Naive thymus-derived CD8-positive, alpha-beta T cell (primary cell): ENCODE measurements at regions not wholly inside any gene's neighbourhood (a gene's known extent, or its start where the extent isn't known, plus 50 kb on each side); places are given as distances from the start of the nearest gene placed in this dataset.
"Not testable (repeated sequence)": the region's sequence is repeated elsewhere in the genome, so short reads cannot be mapped to it uniquely, and the experiment has no call there.

Experiments
- ATAC-seq, 2 donors: fragments of 150-1000 bp; cut with Tn5 transposase in 1 of 2; sonication (Bioruptor Pico), chemical (Tn5 transposase) in 1 of 2; 1 replicate in 1 of 2; 2 replicates in 1 of 2; pipeline ENCODE4 v1.10.0; 2021; ENCODE audit warnings: mild to moderate bottlenecking in 2 of 2, moderate library complexity in 2 of 2
- POLR2A ChIA-PET: fragments of 350-600 bp; sonication (Branson Sonifier 250); formaldehyde crosslinking; loops from one replicate; lab custom pipeline; 2021; ENCODE audit warnings: antibody characterized with exemption; lab: Charles Lee
- DNase-seq, 10 donors: peaks; one replicate each; pipeline versions ENCODE4 v3.0.0 to v3.0.0-alpha.2; 2020 to 2022
- H3K27ac Mint-ChIP-seq, 10 donors: one replicate each; pipeline ENCODE4 v1.8.0; 2020 to 2022; ENCODE audit warnings: mild to moderate bottlenecking in 10 of 10, mixed read lengths in 10 of 10, moderate library complexity in 4 of 10, inconsistent platforms in 1 of 10
- H3K27me3 Mint-ChIP-seq, 5 donors: one replicate each; pipeline ENCODE4 v1.8.0; 2021 to 2022; ENCODE audit warnings: mixed read lengths in 5 of 5
- H3K36me3 Mint-ChIP-seq, 3 donors: one replicate each; pipeline ENCODE4 v1.8.0; 2020 to 2022; ENCODE audit warnings: mixed read lengths in 3 of 3, mild to moderate bottlenecking in 2 of 3, inconsistent platforms in 1 of 3
- H3K4me1 Mint-ChIP-seq, 4 donors: one replicate each; pipeline ENCODE4 v1.8.0; 2021 to 2022; ENCODE audit warnings: mixed read lengths in 4 of 4
- H3K4me3 Mint-ChIP-seq, 10 donors: one replicate each; pipeline ENCODE4 v1.8.0; 2020 to 2022; ENCODE audit warnings: mild to moderate bottlenecking in 10 of 10, mixed read lengths in 10 of 10, moderate library complexity in 6 of 10, inconsistent platforms in 1 of 10
- H3K9me3 Mint-ChIP-seq, 9 donors: one replicate each; pipeline ENCODE4 v1.8.0; 2020 to 2022; ENCODE audit warnings: mixed read lengths in 9 of 9, mild to moderate bottlenecking in 3 of 9, inconsistent platforms in 1 of 9, moderate library complexity in 1 of 9

DNA sequence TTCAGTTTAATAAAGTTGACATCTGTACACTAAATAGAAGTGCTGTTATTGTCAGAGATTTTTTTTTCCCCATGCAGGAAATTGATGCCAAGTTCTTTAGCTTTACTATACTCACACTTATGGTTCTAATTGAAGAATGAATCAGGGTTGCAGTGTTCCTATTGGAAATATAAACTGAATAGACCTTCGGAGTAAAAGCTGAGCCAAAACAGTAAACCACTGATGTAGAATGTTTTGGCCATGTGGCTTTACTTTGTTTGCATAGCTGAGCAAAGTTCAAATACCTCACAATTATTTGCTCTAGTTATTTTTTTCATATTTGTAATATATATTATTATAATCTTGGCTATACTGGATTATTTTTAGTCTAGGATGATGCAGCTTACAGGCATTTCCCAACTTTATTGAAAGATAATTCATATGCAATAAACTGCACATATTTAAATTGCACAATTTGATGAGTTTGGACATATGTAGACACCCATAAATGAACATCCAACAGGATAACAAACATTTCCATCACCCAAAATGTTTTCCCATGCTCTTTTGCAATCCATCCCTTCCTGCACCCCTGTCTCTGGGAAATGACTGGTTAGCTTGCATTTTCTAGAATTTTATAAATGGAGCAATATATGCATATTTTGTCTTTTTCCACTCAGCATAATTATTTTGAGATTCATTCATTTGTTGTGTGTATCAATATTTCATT is 105.8 kb upstream of the NOX3 start:
- Mint-ChIP-seq H3K4me1 (no peaks in the 10 kb centered on the region), H3K27me3 (peaks cover 0 to 5% (median 3%) of the 10 kb centered on the region in 5 donors), H3K4me3 (no peak overlapping the region), H3K9me3 (peaks cover 0 to 14% (median 0%) of the 10 kb centered on the region in 9 donors), H3K36me3 (no peaks in the 10 kb centered on the region), H3K27ac (no peak overlapping the region)
- DNase-seq = no peak
- ATAC-seq = no peak
- POLR2A ChIA-PET = interaction anchor here (0.6 kb wide), 1 partner anchor 672 kb away, joined by 3 read pairs; no protein-coding TSS in a partner anchor

DNA sequence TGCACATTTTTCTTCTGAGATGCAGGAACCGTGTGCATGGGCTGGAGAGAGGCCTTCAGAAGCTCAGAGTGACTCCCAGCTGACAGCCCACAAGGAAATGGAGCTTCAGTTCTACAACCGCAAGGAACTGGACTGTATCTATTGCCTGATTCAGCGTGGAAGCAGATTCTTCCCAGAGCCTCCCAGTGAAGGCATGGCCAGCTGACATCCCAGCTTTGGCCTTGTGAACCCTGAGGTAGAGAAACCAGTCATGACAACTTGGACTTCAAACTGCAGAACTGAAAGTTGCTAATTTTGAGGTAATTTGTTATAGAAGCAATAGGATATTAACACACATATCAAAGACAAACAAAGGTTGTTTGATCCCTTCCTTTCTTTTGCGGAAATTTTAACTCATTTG is 94.3 kb upstream of the NOX3 start:
- no peaks in the 10 kb centered on the region for H3K9me3 Mint-ChIP-seq
- H3K27ac Mint-ChIP-seq = no peak overlapping the region
- H3K36me3 Mint-ChIP-seq = no peaks in the 10 kb centered on the region
- H3K4me1 Mint-ChIP-seq = no peaks in the 10 kb centered on the region
- POLR2A ChIA-PET = no interaction called here
- no peaks in the 10 kb centered on the region for H3K27me3 Mint-ChIP-seq
- DNase-seq (no peak), ATAC-seq (no peak)
- H3K4me3 Mint-ChIP-seq = no peak overlapping the region

DNA sequence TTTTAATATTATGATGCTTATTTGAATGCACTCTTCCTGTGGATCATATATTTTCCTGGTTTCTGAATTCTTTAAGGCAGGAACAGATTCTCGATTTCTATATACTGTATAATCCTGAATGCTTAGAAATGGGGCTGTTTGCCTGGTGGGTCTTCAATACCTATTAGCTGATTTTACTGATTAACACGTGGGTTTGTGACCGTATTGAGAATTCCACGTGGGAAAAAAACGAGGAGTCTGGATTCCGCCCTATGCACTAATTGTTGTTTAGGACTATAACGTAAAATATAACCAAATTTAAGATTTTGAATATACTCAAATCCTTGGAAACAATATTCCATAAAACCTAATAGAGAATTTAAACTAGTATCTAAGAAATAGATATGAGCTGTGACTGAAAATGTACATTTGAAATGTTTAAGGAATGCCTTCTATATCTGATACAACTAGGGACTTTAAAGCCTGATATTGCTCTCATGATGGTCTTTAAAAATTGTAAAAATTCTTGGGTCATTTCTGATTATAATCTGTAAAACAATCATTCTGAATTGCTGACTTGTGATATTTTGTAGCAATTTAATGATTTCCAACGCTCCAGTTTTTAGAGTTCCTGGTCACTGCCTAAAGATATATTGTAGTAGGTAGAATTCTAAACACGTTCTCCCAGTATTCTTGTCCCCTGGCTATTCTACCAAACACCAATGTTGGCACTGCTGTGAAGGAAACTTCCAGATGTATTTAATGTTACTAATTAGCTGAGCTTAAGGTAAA is 93.6 kb upstream of the NOX3 start:
- no peak for DNase-seq
- Mint-ChIP-seq H3K27ac (no peak overlapping the region), H3K27me3 (no peaks in the 10 kb centered on the region), H3K4me1 (no peaks in the 10 kb centered on the region), H3K36me3 (no peaks in the 10 kb centered on the region), H3K4me3 (no peak overlapping the region), H3K9me3 (no peaks in the 10 kb centered on the region)
- POLR2A ChIA-PET = no interaction called here
- ATAC-seq = no peak

DNA sequence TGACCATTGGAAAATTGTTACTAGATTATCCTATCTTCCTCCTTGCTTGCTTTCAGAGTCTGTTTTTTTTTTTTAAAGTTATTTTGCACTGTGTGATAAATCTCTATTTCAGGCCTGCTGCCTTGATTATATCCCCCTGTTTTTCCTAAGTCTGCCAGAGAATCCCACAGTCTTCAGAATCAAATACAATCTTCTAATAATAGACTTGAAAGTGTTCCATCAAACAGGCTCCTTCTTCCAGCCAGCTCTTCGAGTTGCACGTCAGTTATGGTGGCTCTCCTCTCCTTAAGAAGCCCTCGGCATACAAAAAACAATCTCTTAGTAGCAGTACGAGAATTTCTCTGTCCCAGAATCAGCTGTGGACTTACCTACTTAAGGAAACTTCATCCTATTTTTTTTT is 92.9 kb upstream of the NOX3 start:
- Mint-ChIP-seq H3K27me3 (no peaks in the 10 kb centered on the region), H3K9me3 (no peaks in the 10 kb centered on the region), H3K36me3 (no peaks in the 10 kb centered on the region), H3K4me3 (no peak overlapping the region), H3K4me1 (peaks cover 0 to 3% (median 2%) of the 10 kb centered on the region in 4 donors), H3K27ac (no peak overlapping the region)
- POLR2A ChIA-PET = no interaction called here
- ATAC-seq = no peak
- DNase-seq = no peak

DNA sequence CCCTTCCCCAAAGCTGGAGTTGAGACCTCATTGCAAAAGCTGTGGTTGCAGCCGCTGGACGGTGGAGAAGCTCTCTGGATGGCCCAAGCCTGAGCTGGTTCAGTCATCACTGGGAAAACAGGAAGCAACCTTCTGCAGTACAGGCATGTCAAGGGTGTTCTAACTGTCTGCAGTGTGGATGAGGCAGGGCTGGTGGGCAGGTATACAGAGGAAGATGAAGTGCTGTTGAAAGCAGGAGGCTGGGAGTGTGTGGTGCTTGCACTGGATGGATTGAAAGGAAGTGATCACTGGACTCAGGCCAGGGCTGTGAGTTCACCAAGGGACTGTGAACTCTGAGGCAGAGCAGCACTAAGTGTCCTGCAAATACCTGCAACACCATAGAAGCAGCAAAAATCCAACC is 89.0 kb upstream of the NOX3 start:
- POLR2A ChIA-PET = no interaction called here
- no peaks in the 10 kb centered on the region for H3K36me3 Mint-ChIP-seq
- H3K27ac Mint-ChIP-seq = peak overlapping the region in 1 of 10 donors; percentile 6
- H3K4me3 Mint-ChIP-seq = no peak overlapping the region
- H3K9me3 Mint-ChIP-seq = no peaks in the 10 kb centered on the region
- peaks cover 0 to 8% (median 7%) of the 10 kb centered on the region in 4 donors for H3K4me1 Mint-ChIP-seq
- peaks cover 0 to 14% (median 0%) of the 10 kb centered on the region in 5 donors for H3K27me3 Mint-ChIP-seq
- ATAC-seq (no peak), DNase-seq (no peak)

DNA sequence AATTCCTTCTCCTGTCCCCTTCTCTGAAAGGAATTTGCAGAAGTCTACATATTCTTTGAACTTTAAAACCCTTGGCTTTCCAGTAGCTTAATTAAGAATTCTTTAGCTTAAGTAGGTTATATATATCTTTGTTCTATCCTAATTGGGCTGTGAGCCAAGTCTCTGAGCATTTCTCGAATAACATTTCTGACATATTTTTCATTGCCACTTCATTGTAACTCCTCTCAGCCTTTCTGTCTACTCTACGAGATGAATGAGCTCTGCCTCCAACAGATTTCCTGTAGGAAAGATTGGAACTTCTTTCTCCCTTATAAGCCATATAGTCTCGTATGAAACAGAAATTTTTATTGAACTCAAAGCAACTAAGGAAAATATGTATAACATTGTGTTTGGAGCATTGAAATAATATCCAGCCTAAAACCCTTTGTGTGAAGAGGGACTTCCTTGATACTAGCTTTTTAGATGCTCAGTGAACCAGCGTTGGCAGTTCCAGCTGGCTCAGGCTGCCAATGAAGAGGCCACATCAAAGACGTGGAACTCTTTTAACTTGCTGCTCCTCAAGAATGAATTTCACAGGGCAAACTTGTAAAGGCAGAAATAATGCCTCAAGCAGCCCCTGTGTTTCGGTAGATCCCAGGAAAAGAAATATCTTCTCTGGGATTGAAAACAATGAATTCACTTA is 87.7 kb upstream of the NOX3 start:
- peaks cover 0 to 17% (median 0%) of the 10 kb centered on the region in 5 donors for H3K27me3 Mint-ChIP-seq
- ATAC-seq (no peak), DNase-seq (peak in 1 of 10 donors; percentile 9)
- peak overlapping the region in 2 of 10 donors; percentile 6 to 51 for H3K27ac Mint-ChIP-seq
- peaks cover 0 to 8% (median 7%) of the 10 kb centered on the region in 4 donors for H3K4me1 Mint-ChIP-seq
- H3K9me3 Mint-ChIP-seq = no peaks in the 10 kb centered on the region
- H3K36me3 Mint-ChIP-seq = no peaks in the 10 kb centered on the region
- H3K4me3 Mint-ChIP-seq = no peak overlapping the region
- POLR2A ChIA-PET = interaction anchor here (0.5 kb wide), 1 partner anchor 1611 kb away, joined by 3 read pairs; no protein-coding TSS in a partner anchor

GRCh38 chr6:155542036-155542435 is 86.4 kb upstream of the NOX3 start:
- Mint-ChIP-seq H3K9me3 (no peaks in the 10 kb centered on the region), H3K4me3 (no peak overlapping the region)
- no peak for DNase-seq

DNA sequence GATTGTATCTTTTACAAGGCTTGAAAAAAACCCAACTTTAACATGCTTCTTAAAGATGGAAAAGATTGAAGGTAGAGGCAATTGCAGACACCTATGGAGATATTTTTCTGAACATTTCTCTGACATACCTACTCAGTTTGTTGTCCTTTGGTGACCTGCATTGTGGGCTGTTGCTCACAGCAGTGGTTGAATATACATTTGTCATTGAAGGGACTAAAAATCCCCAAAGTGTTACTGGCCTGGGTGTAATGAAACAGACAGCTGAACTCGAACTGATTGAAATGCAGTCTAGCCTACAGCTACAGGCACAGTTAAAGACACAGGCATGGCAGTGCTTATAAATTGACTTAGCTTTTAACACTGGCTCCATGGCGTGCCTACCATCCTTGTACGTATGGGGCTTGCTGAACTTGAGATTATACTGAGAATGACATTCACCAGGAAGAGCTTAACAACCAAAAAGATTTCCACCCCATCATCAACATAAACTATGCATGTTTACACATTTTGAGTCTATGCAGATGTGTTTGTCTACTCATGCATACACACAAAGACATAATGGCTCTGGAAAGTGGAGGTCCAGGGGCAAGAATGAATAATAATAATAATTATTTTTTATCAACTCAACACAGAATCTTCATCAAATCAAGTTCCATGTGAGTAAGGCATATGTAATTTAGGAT is 83.2 kb upstream of the NOX3 start:
- DNase-seq = no peak
- POLR2A ChIA-PET = no interaction called here
- Mint-ChIP-seq H3K9me3 (peaks cover 0 to 14% (median 0%) of the 10 kb centered on the region in 9 donors), H3K27ac (no peak overlapping the region), H3K4me1 (peaks cover 0 to 8% (median 7%) of the 10 kb centered on the region in 4 donors), H3K4me3 (no peak overlapping the region), H3K36me3 (peaks cover 0 to 4% (median 0%) of the 10 kb centered on the region in 3 donors), H3K27me3 (peaks cover 0 to 17% (median 0%) of the 10 kb centered on the region in 5 donors)
- no peak for ATAC-seq

More at GRCh38 chr6:155542036-155542435, 86.4 kb upstream of the NOX3 start:
- H3K4me1 Mint-ChIP-seq = peaks cover 0 to 8% (median 7%) of the 10 kb centered on the region in 4 donors
- H3K27me3 Mint-ChIP-seq = peaks cover 0 to 17% (median 0%) of the 10 kb centered on the region in 5 donors
- H3K27ac Mint-ChIP-seq = no peak overlapping the region
- no peaks in the 10 kb centered on the region for H3K36me3 Mint-ChIP-seq
- no peak for ATAC-seq
- POLR2A ChIA-PET = no interaction called here

DNA sequence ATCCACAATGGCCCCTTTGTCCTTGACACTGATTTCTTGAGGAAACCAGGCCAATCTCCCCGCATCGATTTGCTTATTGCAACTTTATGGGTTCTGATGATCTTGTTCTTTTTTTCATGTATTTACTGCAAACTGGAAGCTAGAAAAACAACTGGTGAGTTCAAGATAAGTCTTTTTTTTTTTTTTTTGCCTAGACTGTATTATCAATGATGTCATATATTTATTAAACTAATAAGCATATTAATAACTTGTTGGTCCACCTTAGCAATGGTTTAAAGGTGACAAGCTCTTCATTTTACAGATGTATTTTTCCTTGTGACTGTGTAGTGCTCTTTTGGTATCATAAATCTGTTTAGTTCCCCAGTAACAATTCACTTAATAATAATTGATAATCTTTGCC is 79.0 kb upstream of the NOX3 start:
- POLR2A ChIA-PET = no interaction called here
- ATAC-seq (no peak), DNase-seq (no peak)
- Mint-ChIP-seq H3K9me3 (peaks cover 0 to 30% (median 8%) of the 10 kb centered on the region in 9 donors), H3K4me1 (no peaks in the 10 kb centered on the region), H3K27ac (no peak overlapping the region), H3K36me3 (peaks cover 0 to 14% (median 0%) of the 10 kb centered on the region in 3 donors), H3K27me3 (peaks cover 0 to 6% (median 0%) of the 10 kb centered on the region in 5 donors), H3K4me3 (no peak overlapping the region)

DNA sequence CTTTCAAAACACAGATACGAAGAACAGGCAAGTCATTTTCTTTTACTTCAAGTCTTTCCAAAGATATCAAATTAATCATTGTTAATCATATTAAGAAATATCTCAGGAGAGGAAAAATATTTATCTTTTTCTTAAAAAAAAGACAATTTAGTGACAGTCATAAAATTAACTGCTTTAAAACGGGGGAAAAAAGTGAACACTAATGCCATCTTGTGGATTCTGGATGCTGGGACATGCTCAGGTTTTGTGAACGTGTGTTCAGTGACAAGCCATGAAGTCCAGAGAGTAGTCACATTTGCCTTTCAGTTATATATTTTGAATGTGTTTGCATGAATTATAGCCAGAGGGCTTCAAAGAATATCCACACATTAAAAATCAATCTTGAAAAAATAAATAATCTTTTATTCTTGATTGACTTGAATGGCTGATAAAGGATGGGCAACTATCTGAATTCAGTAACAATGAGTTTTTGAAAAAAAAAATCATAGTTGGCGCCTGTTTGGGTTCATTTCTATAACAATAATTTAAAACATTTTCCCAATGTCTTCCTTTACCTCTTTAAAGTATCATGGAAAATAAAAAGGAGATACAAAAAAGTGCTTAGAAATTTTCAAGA is 74.7 kb upstream of the NOX3 start:
- POLR2A ChIA-PET = no interaction called here
- no peak overlapping the region for H3K27ac Mint-ChIP-seq
- ATAC-seq = no peak
- peaks cover 0 to 4% (median 0%) of the 10 kb centered on the region in 5 donors for H3K27me3 Mint-ChIP-seq
- peak in 3 of 10 donors; percentile 15 to 31 (median 27) for DNase-seq
- H3K4me1 Mint-ChIP-seq = peaks cover 0 to 8% (median 3%) of the 10 kb centered on the region in 4 donors
- H3K36me3 Mint-ChIP-seq = peaks cover 0 to 10% (median 0%) of the 10 kb centered on the region in 3 donors
- peaks cover 0 to 26% (median 8%) of the 10 kb centered on the region in 9 donors for H3K9me3 Mint-ChIP-seq
- H3K4me3 Mint-ChIP-seq = no peak overlapping the region

- POLR2A ChIA-PET, H3K27me3 Mint-ChIP-seq, ATAC-seq, H3K36me3 Mint-ChIP-seq, DNase-seq, H3K4me3 Mint-ChIP-seq, H3K4me1 Mint-ChIP-seq, H3K27ac Mint-ChIP-seq: not testable (repeated sequence)
- peaks cover 0 to 24% (median 8%) of the 10 kb centered on the region in 9 donors for H3K9me3 Mint-ChIP-seq
These were observed 74.2 kb upstream of the NOX3 start for GRCh38 chr6:155529814-155530213.

DNA sequence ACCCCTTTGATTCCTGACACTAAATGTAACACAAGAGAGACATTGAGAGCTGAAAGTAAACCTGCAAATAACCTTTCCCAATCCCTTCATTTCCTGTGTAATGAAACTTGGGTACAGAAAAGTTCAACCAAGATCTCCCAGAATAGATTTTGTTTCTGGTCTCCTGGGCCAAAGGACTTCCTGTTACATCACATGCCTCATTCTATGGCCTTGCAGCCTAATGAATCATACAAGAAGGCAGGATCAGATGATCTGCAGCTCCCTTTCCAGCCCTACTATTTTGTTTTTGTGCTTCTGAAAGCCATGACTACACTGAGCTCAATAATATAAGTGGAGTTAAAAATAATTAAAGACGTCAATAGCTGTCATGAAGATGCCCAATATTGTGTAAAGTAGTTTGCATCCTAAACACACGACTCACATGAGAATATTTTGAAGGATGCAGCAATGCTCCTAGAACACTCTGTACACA is 73.4 kb upstream of the NOX3 start:
- DNase-seq (no peak), ATAC-seq (no peak)
- H3K27ac Mint-ChIP-seq = no peak overlapping the region
- peaks cover 0 to 18% (median 8%) of the 10 kb centered on the region in 9 donors for H3K9me3 Mint-ChIP-seq
- peaks cover 0 to 4% (median 0%) of the 10 kb centered on the region in 5 donors for H3K27me3 Mint-ChIP-seq
- POLR2A ChIA-PET = no interaction called here
- H3K4me3 Mint-ChIP-seq = no peak overlapping the region
- H3K4me1 Mint-ChIP-seq = peaks cover 0 to 8% (median 3%) of the 10 kb centered on the region in 4 donors
- H3K36me3 Mint-ChIP-seq = peaks cover 0 to 10% (median 0%) of the 10 kb centered on the region in 3 donors
